SK-N-SH (cell line): ENCODE measurements at regions not wholly inside any gene's neighbourhood (a gene's known extent, or its start where the extent isn't known, plus 50 kb on each side); places are given as distances from the start of the nearest gene placed in this dataset.

Experiments used
- CTCF ChIA-PET: fragments of 300-600, 350-600 bp; formaldehyde crosslinking; extraction: SDS; loops from one replicate; lab custom pipeline; 2021; lab: Yijun Ruan, JAX
- POLR2A ChIA-PET: fragments of 350-600 bp; sonication (Branson Sonifier 250); formaldehyde crosslinking; extraction: SDS; loops from one replicate; lab custom pipeline; 2020; ENCODE audit warnings: antibody characterized with exemption, inconsistent platforms; lab: Yijun Ruan, JAX
- DNase-seq: peaks from one replicate; pipeline ENCODE4 v3.0.0; 2012
- H2AFZ ChIP-seq: fragments of 200-600 bp; sonication (generic); 2 replicates; pipeline ENCODE4 v1.8.1; 2016; ENCODE audit warnings: antibody characterized with exemption, mild to moderate bottlenecking, low read depth
- H3F3A ChIP-seq: fragments of 200-600 bp; sonication (generic); replicated peaks from 2 replicates; pipeline ENCODE3; 2016; ENCODE audit warnings: antibody characterized with exemption, mild to moderate bottlenecking; ENCODE audit not compliant: insufficient read depth
- H3K27ac ChIP-seq, 2 experiments: fragments of 200-500 bp in 1 of 2; fragments of 200-600 bp in 1 of 2; sonication (Bioruptor generic) in 1 of 2; sonication (generic), shearing (Covaris generic) in 1 of 2; 2 replicates each; pipeline versions ENCODE4 v1.5.1 to v1.6.1; 2014 to 2016; ENCODE audit warnings: low read depth in 2 of 2, inconsistent platforms in 1 of 2, low read length in 1 of 2, mild to moderate bottlenecking in 1 of 2, mixed read lengths in 1 of 2
- H3K27me3 ChIP-seq: fragments of 200-600 bp; sonication (generic), shearing (Covaris generic); 2 replicates; pipeline ENCODE4 v1.6.1; 2016; ENCODE audit warnings: mixed run types; ENCODE audit not compliant: insufficient read depth
- H3K36me3 ChIP-seq, 2 experiments: fragments of 200-500 bp in 1 of 2; fragments of 200-600 bp in 1 of 2; sonication (Bioruptor generic) in 1 of 2; sonication (generic) in 1 of 2; replicated peaks in 1 of 2; 2 replicates each; pipeline versions ENCODE3 to v1.5.1; 2014 to 2016; ENCODE audit warnings: low read length in 1 of 2, mild to moderate bottlenecking in 1 of 2; ENCODE audit not compliant: insufficient read depth in 2 of 2, control insufficient read depth in 1 of 2
- H3K4me1 ChIP-seq, 2 experiments: fragments of 200-500 bp in 1 of 2; fragments of 200-600 bp in 1 of 2; sonication (Bioruptor generic) in 1 of 2; sonication (generic), shearing (Covaris generic) in 1 of 2; 2 replicates each; pipeline versions ENCODE4 v1.5.1 to v1.6.1; 2014 to 2016; ENCODE audit warnings: low read depth in 1 of 2, low read length in 1 of 2, mixed run types in 1 of 2; ENCODE audit not compliant: insufficient read depth in 2 of 2, control insufficient read depth in 1 of 2
- H3K4me2 ChIP-seq: fragments of 200-600 bp; sonication (generic), shearing (Covaris generic); 2 replicates; pipeline ENCODE4 v1.6.1; 2017; ENCODE audit warnings: mixed run types
- H3K4me3 ChIP-seq, 2 experiments: fragments of 200-500 bp in 1 of 2; fragments of 200-600 bp in 1 of 2; sonication (Bioruptor generic) in 1 of 2; sonication (generic), shearing (Covaris generic) in 1 of 2; 2 replicates each; pipeline versions ENCODE4 v1.5.1 to v1.8.1; 2014 to 2016; ENCODE audit warnings: low read depth in 2 of 2, inconsistent platforms in 1 of 2, low read length in 1 of 2, mild to moderate bottlenecking in 1 of 2, mixed read lengths in 1 of 2, moderate library complexity in 1 of 2
- H3K79me2 ChIP-seq: fragments of 200-600 bp; sonication (generic); 2 replicates; pipeline ENCODE4 v1.8.1; 2017; ENCODE audit warnings: mild to moderate bottlenecking; ENCODE audit not compliant: insufficient read depth
- H3K9ac ChIP-seq: fragments of 200-600 bp; sonication (generic); 2 replicates; pipeline ENCODE4 v1.6.1; 2017; ENCODE audit warnings: mixed run types
- H3K9me2 ChIP-seq: fragments of 200-600 bp; sonication (generic); 2 replicates; pipeline ENCODE4 v1.6.1; 2017; ENCODE audit warnings: mixed run types
- H3K9me3 ChIP-seq: fragments of 200-600 bp; sonication (generic); 2 replicates; pipeline ENCODE4 v1.6.1; 2017; ENCODE audit warnings: mixed run types, mild to moderate bottlenecking, moderate library complexity
- H4K20me1 ChIP-seq: fragments of 200-600 bp; sonication (generic); 2 replicates; pipeline ENCODE4 v1.6.1; 2017; ENCODE audit warnings: mild to moderate bottlenecking, mixed run types; ENCODE audit not compliant: insufficient read depth
- ELF1 ChIP-seq: IDR thresholded peaks from 2 replicates; pipeline ENCODE4 v1.4.0; 2012
- FOSL2 ChIP-seq: IDR thresholded peaks from 2 replicates; pipeline ENCODE4 v1.4.0; 2012; ENCODE audit warnings: low read depth, mild to moderate bottlenecking, moderate library complexity, borderline replicate concordance
- FOXJ3 ChIP-seq: sonication (generic); formaldehyde crosslinking; IDR thresholded peaks from 2 replicates; pipeline ENCODE4 v1.5.1; 2020; ENCODE audit warnings: mild to moderate bottlenecking, missing genetic modification reagents
- GABPA ChIP-seq: IDR thresholded peaks from 2 replicates; pipeline ENCODE4 v1.4.0; 2012; ENCODE audit warnings: low read depth, mild to moderate bottlenecking
- JUND ChIP-seq: IDR thresholded peaks from 2 replicates; pipeline ENCODE4 v1.4.0; 2012
- MAX ChIP-seq: IDR thresholded peaks from 2 replicates; pipeline ENCODE4 v1.4.0; 2012; ENCODE audit warnings: low read depth
- MXI1 ChIP-seq: IDR thresholded peaks from 2 replicates; pipeline ENCODE4 v1.6.1; 2012; ENCODE audit warnings: mild to moderate bottlenecking, low read depth, low read length, improper control_type of control experiment
- PBX3 ChIP-seq: IDR thresholded peaks from 2 replicates; pipeline ENCODE4; 2012
- POLR2AphosphoS5 ChIP-seq: IDR thresholded peaks from 2 replicates; pipeline ENCODE4 v1.6.1; 2012; ENCODE audit warnings: low read depth, low read length
- RCOR1 ChIP-seq: fragments of 150-350 bp; IDR thresholded peaks from 2 replicates; pipeline ENCODE4 v1.6.1; 2017; ENCODE audit warnings: antibody characterized with exemption, low read length
- REST ChIP-seq: IDR thresholded peaks from 2 replicates; pipeline ENCODE4 v1.6.1; 2012; ENCODE audit warnings: mild to moderate bottlenecking, low read depth, low read length, moderate library complexity
- RFX5 ChIP-seq: IDR thresholded peaks from 2 replicates; pipeline ENCODE4 v1.6.1; 2012; ENCODE audit warnings: mild to moderate bottlenecking, improper control_type of control experiment, low read length
- SIN3A ChIP-seq: IDR thresholded peaks from 2 replicates; pipeline ENCODE4 v1.6.1; 2012; ENCODE audit warnings: low read depth, mild to moderate bottlenecking, low read length, moderate library complexity, borderline replicate concordance
- TAF1 ChIP-seq: IDR thresholded peaks from 2 replicates; pipeline ENCODE4 v1.6.1; 2012; ENCODE audit warnings: low read depth, mild to moderate bottlenecking, low read length, moderate library complexity, borderline replicate concordance
- TCF12 ChIP-seq: IDR thresholded peaks from 2 replicates; pipeline ENCODE4 v1.4.0; 2012
- YY1 ChIP-seq: IDR thresholded peaks from 2 replicates; pipeline ENCODE4 v1.4.0; 2012; ENCODE audit warnings: low read depth, mild to moderate bottlenecking
- WGBS: methylation state at CpG from one replicate; pipeline ENCODE4 v1.1.6; 2017; ENCODE audit warnings: low lambda C conversion rate; 5-methylcytosine and 5-hydroxymethylcytosine counted together
- TF ChIP-seq, protein P1 (sequence below): IDR thresholded peaks from 2 replicates; pipeline ENCODE4 v1.4.0; 2012; ENCODE audit warnings: low read depth, borderline replicate concordance
- TF ChIP-seq, protein P2 (sequence below): fragments of 150-350 bp; IDR thresholded peaks from 2 replicates; pipeline ENCODE4 v1.6.1; 2016; ENCODE audit warnings: mild to moderate bottlenecking, low read depth, low read length

DNA sequence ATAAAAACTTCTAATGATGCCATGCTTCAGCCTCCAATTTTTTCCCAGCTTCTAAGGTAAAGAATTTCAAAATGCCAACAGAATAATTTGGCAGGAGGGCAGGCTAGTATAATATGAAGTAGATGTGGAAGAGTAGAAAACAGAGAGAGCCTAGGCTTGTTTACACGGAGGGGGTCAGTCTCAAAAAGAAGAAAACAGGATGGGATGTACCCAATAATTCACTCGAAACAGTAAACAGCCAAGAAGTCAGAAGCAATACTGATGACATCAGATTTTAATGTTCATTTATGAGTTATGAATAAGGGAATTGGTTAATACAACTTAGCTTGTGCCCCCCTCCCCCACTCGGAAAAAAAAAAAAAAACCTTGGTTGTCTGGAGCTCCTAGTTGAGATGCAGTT, 422.5 kb downstream of the FOXO1 start:
- WGBS = 39% methylated on average over 3 of the region's 3 CpGs
- Histone ChIP-seq H3K4me3 (no peak overlapping the region), H3K79me2 (no peaks in the 10 kb centered on the region), H3K9me3 (no peaks in the 10 kb centered on the region), H3K27ac (no peak overlapping the region), H4K20me1 (no peaks in the 10 kb centered on the region), H2AFZ (no peak overlapping the region), H3K9ac (no peak overlapping the region), H3K9me2 (no peaks in the 10 kb centered on the region), H3K4me2 (no peak overlapping the region), H3K27me3 (no peaks in the 10 kb centered on the region), H3K4me1 (no peaks in the 10 kb centered on the region), H3K36me3 (no peaks in the 10 kb centered on the region), H3F3A (no peaks in the 10 kb centered on the region)
- DNase-seq = no peak
- TF ChIP-seq GABPA (no peak), TAF1 (no peak), MAX (no peak), REST (no peak), FOSL2 (no peak), YY1 (no peak)
- TF ChIP-seq, protein P1, sequence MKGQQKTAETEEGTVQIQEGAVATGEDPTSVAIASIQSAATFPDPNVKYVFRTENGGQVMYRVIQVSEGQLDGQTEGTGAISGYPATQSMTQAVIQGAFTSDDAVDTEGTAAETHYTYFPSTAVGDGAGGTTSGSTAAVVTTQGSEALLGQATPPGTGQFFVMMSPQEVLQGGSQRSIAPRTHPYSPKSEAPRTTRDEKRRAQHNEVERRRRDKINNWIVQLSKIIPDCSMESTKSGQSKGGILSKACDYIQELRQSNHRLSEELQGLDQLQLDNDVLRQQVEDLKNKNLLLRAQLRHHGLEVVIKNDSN = no peak
- ChIA-PET CTCF (interaction anchor here (0.6 kb wide), 1 partner anchor 15 kb away, joined by 3 read pairs; no protein-coding TSS in a partner anchor), POLR2A (no interaction called here)

GRCh38 chr13:40245567-40245966, 420.9 kb downstream of the FOXO1 start:
- H3K9ac ChIP-seq = no peak overlapping the region
- CTCF ChIA-PET = no interaction called here
- H3K27ac ChIP-seq = no peak overlapping the region
- no peaks in the 10 kb centered on the region for H4K20me1 ChIP-seq
- no peak overlapping the region for H3K4me2 ChIP-seq
- H3K36me3 ChIP-seq = no peaks in the 10 kb centered on the region
- no peaks in the 10 kb centered on the region for H3F3A ChIP-seq
- H3K9me2 ChIP-seq = no peaks in the 10 kb centered on the region
- TF ChIP-seq RFX5 (no peak), YY1 (no peak), TAF1 (no peak), TCF12 (no peak), JUND (no peak), FOXJ3 (no peak), FOSL2 (no peak), RCOR1 (no peak), ELF1 (no peak), PBX3 (no peak), POLR2AphosphoS5 (no peak), MXI1 (no peak), SIN3A (no peak)
- TF ChIP-seq, protein P2, sequence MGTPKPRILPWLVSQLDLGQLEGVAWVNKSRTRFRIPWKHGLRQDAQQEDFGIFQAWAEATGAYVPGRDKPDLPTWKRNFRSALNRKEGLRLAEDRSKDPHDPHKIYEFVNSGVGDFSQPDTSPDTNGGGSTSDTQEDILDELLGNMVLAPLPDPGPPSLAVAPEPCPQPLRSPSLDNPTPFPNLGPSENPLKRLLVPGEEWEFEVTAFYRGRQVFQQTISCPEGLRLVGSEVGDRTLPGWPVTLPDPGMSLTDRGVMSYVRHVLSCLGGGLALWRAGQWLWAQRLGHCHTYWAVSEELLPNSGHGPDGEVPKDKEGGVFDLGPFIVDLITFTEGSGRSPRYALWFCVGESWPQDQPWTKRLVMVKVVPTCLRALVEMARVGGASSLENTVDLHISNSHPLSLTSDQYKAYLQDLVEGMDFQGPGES = no peak
- TF ChIP-seq, protein P1 = no peak
- TF ChIP-seq, all 33 proteins: peak for 0
- Histone ChIP-seq H3K9me3 (no peaks in the 10 kb centered on the region), H3K27me3 (no peaks in the 10 kb centered on the region), H3K4me1 (no peaks in the 10 kb centered on the region), H3K4me3 (no peak overlapping the region), H2AFZ (no peak overlapping the region), H3K79me2 (no peaks in the 10 kb centered on the region)
- DNase-seq = no peak
- POLR2A ChIA-PET = no interaction called here
- 14% methylated on average over 3 of the region's 3 CpGs for WGBS
